ENCODE measurements at regions not wholly inside any gene's neighbourhood (a gene's known extent, or its start where the extent isn't known, plus 50 kb on each side); places are given as distances from the start of the nearest gene placed in this dataset.

DNA sequence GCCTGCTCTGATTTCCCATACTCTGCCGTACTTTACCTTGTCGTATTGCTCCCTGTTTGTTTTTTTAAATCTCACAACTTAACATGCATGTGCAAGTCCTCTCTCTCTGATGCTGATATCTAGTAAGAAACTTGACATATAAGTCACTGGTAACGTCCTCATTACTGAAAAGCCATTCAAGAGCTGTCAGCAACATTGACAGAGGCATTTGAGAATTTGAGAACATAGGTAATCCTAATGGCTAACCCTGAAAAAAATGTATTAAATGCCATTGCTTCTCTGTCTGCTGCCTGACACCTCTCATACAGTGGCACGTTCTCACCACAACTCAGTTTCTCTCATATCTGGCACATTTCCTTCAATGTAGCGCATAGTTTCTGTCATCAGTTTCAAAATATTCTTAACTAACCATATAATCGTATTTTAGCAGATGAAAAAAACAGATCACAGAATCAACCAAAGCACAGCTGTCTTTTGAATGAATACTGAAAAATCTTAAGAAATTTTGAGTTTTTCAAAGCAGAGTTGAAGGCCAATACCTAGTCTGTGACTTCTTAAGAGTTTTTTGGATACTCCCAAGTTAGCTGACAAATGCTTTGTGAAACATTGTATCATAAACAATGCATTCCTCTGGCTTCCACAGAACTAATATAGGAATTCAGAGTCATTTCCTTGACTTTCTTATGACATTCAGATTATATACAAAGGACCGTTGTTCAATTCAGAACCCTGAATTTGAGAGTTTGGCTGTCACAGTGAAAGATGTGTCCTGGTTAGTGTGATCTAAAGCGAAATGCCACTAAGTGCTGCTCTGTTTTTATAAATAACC lies 996.4 kb downstream of the C4orf33 start:
- no peak for DNase-seq

GRCh38 chr4:130099105-130099504 lies 1003.2 kb downstream of the C4orf33 start:
- DNase-seq: no peak

- no peak for DNase-seq
These were observed 1014.2 kb downstream of the C4orf33 start for GRCh38 chr4:130110189-130110588.

GRCh38 chr4:130110770-130111169 lies 1014.8 kb downstream of the C4orf33 start:
- DNase-seq: no peak

- DNase-seq: no peak
These were observed 1028.1 kb downstream of the C4orf33 start for GRCh38 chr4:130124066-130124465.

DNA sequence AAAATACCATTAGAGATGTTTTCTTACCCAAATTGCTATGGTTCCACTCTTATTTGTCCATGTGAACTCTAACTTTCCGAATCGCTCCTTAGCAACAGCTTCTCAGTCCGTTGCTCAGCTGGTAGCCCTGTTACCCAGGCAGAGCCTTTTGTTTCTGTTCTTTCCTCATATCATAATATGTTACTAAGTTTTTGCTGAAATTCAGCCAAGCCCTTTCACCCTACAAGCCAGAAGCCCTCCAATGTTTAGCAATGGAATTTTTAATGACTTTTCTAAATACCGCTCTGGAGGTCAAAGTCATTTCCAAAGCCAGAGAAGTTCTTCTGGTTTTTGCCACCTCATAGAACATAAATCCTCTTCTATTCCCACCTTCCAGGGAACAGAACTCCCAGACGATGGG lies 1029.5 kb downstream of the C4orf33 start:
- no peak for DNase-seq

GRCh38 chr4:130127297-130127696 lies 1031.3 kb downstream of the C4orf33 start:
- DNase-seq: no peak

GRCh38 chr4:130131536-130131935 lies 1035.6 kb downstream of the C4orf33 start:
- DNase-seq: no peak

GRCh38 chr4:130141651-130142050 lies 1045.7 kb downstream of the C4orf33 start:
- DNase-seq: no peak

GRCh38 chr4:130143656-130144055 lies 1047.7 kb downstream of the C4orf33 start:
- no peak for DNase-seq

DNA sequence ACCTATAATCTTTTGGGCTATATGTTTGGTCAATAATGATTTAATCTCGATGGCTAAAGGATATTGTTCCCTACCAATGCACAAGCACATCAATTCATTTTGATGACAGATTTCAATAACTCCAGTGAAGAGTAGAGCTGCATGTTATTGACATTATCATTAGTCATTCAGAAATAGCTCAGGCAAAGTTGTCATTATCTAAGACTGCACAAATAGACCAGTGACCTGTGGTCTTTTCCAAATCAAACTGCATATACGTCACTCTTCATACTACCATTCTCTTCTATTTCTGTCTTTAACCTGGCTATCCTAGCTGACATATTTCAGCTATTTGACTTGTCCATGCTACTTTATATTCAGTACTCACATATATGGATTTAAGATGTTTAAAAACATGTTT lies 1050.8 kb downstream of the C4orf33 start:
- DNase-seq: no peak

DNA sequence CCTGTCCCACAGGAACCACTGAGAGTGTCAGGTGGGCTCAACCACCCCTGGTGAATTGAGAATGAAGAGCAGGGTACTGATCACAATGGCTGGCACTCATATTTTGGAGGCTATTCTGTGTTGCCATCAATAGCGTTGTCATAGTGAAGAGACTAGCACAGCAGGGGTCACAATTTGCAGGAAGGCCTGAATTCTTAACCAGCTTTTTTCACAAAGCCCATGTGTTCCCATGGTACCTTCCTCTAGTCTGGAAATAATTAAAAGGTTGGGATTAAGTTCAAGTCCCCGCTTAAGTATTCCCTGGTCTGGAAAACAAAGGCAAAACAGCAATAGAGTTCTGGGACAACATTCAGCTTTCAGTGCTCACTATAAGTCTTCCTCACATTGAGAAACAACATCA lies 1051.7 kb downstream of the C4orf33 start:
- no peak for DNase-seq

GRCh38 chr4:130154901-130155300 lies 1058.9 kb downstream of the C4orf33 start:
- DNase-seq: no peak

- no peak for DNase-seq
These were observed 1067.7 kb downstream of the C4orf33 start for GRCh38 chr4:130163701-130164100.

GRCh38 chr4:130165381-130165780 lies 1069.4 kb downstream of the C4orf33 start:
- DNase-seq: no peak

GRCh38 chr4:130172156-130172555 lies 1076.2 kb downstream of the C4orf33 start:
- DNase-seq: no peak

DNA sequence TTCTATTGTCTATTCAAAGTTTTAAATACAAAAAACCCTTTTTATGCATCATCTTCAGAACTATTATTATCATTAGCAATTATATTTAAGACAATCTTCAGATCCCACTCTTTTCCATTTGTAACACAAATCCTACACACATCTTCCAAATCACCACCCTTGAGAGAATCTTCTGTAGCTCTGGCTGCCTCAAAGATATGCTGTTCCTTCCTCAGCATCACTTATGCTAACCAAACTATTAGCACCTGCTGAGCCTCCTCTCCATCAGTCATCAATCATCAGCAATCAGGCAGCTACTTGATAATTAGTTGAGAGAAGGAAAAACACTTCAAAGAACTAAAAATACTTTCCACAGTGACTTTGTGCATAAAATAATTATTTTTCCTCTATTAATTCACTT lies 1082.2 kb downstream of the C4orf33 start:
- no peak for DNase-seq

DNA sequence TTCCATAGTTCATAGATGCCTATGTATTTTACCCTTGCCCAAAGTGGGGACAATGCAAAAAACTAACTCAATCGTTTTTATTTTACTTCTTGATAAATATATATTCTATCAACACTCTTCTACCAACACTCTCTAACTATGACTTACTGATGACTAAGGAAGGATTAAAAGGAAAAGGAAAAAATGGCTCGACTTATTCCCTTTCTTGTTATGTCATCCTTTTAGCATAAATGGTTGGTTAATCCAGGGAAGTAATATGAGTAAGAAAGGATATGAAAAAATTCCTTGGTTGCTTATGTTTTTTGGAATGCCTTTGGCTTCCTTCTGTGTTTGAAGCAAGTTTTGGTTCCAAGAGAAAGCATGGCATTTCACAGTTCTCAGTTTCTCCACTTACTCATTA lies 1087.1 kb downstream of the C4orf33 start:
- DNase-seq: no peak

DNA sequence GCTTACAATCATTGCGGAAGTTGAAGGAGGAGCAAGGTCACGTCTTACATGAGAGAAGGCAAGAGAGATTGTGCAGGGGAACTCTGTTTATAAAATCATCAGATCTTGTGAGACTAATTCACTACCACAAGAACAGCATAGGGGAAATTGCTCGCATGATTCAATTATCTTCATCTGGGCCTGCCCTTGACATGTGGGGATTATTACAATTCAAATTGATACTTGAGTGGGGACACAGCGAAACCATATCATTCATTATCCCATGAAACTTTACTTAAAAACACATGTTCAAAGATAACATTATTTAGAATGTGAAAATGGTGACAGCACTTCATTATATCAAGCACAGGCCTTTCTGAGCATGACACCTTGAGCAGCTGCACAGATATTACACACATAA lies 1087.8 kb downstream of the C4orf33 start:
- DNase-seq: peak; percentile 15

GRCh38 chr4:130185123-130185522 lies 1089.2 kb downstream of the C4orf33 start:
- no peak for DNase-seq

DNA sequence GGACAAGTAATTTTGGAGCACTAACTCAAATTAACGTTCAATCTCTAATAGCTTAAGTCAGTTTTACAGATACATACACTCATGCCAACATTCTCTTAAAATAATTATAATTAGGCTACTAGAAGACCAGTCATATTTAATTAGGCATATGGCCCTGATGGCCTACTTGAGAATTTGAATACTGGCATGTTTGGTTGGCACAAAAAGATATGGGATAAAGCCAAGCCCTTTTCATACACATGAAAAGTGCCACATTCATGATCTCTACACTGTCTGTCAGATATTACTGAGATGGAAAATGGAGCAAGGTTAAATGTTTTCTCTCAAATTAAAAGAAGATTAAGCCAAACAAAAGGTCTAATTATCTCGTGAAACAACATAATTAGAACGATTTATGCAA lies 1091.0 kb downstream of the C4orf33 start:
- peak; percentile 35 for DNase-seq

- no peak for DNase-seq
These were observed 1091.6 kb downstream of the C4orf33 start for GRCh38 chr4:130187587-130187986.

GRCh38 chr4:130192787-130193186 lies 1096.8 kb downstream of the C4orf33 start:
- DNase-seq: no peak

DNA sequence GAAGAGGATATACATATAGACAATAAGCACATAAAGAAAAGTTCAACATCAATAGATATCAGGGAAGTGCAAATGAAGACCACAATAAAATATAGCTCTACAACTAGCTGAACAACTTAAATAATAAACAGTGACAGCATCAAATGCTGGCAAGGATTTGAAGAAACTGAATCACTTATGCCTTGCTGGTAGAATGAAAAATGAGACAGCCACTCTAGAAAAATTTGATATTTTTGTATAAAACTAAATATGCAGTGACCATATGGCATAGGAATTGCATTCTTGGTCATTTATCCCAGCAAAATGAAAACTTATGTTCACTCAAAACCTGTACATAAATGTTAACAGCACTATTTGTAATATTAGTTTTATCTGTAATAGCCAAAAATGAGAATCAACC lies 1102.0 kb downstream of the C4orf33 start:
- DNase-seq: no peak

GRCh38 chr4:130203571-130203970 lies 1107.6 kb downstream of the C4orf33 start:
- no peak for DNase-seq
